Mucosa of stomach (tissue), 1 donor: ENCODE measurements at regions not wholly inside any gene's neighbourhood (a gene's known extent, or its start where the extent isn't known, plus 50 kb on each side); places are given as distances from the start of the nearest gene placed in this dataset.
"Not testable (repeated sequence)": the region's sequence is repeated elsewhere in the genome, so short reads cannot be mapped to it uniquely, and the experiment has no call there.

Experiments
- H3K27me3 ChIP-seq: one replicate; pipeline ENCODE4 v1.7.0; 2013; ENCODE audit warnings: mild to moderate bottlenecking, low read length; ENCODE audit not compliant: control insufficient read depth, insufficient read depth
- H3K36me3 ChIP-seq: one replicate; pipeline ENCODE4 v1.7.0; 2013; ENCODE audit warnings: low read length; ENCODE audit not compliant: control insufficient read depth, insufficient read depth
- H3K4me1 ChIP-seq: one replicate; pipeline ENCODE4 v1.7.0; 2013; ENCODE audit warnings: mild to moderate bottlenecking, low read length; ENCODE audit not compliant: control insufficient read depth, insufficient read depth
- H3K4me3 ChIP-seq: one replicate; pipeline ENCODE4 v1.7.0; 2013; ENCODE audit warnings: low read length
- H3K9ac ChIP-seq: one replicate; pipeline ENCODE4 v1.7.0; 2013; ENCODE audit warnings: mild to moderate bottlenecking, low read length, moderate library complexity
- H3K9me3 ChIP-seq: one replicate; pipeline ENCODE4 v1.7.0; 2013; ENCODE audit warnings: mild to moderate bottlenecking, low read length, moderate library complexity; ENCODE audit not compliant: control insufficient read depth
- donor health status: Pancreatic carcinoma.

DNA sequence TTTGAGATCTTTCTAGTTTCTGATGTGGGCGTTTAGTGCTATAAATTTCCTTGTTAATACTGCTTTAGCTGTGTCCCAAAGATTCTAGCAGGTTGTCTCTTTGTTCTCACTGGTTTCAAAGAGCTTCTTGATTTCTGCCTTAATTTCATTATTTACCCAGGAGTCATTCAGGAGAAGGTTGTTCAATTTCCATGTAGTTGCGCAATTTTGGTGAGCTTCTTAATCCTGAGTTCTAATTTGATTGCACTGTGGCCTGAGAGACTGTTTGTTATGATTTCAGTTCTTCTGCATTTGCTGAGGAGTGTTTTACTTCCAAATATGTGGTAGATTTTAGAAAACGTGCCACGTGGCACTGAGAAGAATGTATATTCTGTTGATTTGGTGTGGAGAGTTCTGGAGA is 254.6 kb downstream of the ADGRL2 start:
- H3K4me1 ChIP-seq, H3K4me3 ChIP-seq, H3K36me3 ChIP-seq, H3K27me3 ChIP-seq, H3K9ac ChIP-seq, H3K9me3 ChIP-seq: not testable (repeated sequence)

DNA sequence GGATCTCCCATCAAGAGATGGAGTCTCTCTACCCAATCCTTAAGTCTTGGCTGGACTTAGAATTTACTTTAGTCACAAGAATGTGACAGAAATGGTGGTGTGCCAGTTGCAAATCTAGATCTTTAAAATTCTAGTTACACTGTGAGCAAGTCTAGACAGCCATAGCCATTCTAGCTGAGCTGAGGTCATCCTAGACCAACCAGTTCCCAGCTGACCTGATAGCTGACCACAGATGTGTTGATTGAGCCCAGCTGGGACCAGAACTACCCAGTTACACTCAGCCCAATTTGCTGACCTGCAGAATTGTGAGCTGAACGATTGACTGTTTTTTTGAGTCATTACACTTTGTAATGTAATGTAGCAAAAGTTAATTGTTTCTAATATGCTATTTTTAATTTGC is 251.8 kb downstream of the ADGRL2 start:
- Histone ChIP-seq H3K36me3 (no peaks in the 10 kb centered on the region), H3K9ac (no peak overlapping the region), H3K9me3 (no peaks in the 10 kb centered on the region), H3K4me3 (no peak overlapping the region), H3K4me1 (no peaks in the 10 kb centered on the region), H3K27me3 (no peaks in the 10 kb centered on the region)

DNA sequence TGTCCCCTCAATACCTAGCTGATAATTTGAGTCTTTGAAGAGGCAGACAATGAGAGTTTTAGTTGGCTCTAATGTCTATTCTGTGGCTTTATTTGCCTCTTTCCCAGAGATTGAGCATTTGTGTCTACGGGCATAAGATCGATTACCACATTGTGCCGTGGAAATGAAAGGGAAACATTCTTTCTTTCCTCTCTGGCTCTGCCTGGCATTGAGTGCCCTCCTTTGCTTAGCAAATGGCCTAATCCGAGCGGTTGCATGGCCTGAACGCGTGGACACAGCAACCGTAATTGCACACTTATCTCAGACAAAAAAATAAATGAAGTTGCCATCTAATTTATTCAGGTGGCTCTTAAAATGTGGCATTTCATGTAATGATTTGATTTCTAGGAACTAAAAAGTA is 247.9 kb downstream of the ADGRL2 start:
- Histone ChIP-seq H3K9me3 (no peaks in the 10 kb centered on the region), H3K27me3 (no peaks in the 10 kb centered on the region), H3K4me1 (no peaks in the 10 kb centered on the region), H3K36me3 (no peaks in the 10 kb centered on the region), H3K9ac (no peak overlapping the region), H3K4me3 (no peak overlapping the region)

DNA sequence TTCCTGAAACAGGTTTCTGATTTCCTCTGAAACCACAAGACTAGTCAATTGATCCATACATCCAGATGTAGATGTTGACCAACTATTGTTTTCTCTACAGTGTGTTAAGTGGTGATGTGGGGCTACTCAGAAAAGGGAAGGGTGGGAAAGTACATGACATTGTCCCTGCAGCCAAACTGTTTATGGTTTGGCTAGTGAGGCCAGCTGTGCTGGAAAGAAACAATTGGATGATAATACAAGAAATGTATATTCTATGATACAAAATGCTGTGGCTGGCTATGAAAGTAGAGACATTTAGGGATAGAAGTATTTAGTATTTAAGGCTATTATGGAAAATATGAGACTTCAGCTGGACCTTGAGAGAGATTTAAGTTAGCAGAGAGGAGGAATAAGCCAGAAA is 244.5 kb downstream of the ADGRL2 start:
- Histone ChIP-seq H3K9ac (no peak overlapping the region), H3K4me1 (no peaks in the 10 kb centered on the region), H3K36me3 (no peaks in the 10 kb centered on the region), H3K4me3 (no peak overlapping the region), H3K9me3 (no peaks in the 10 kb centered on the region), H3K27me3 (no peaks in the 10 kb centered on the region)

DNA sequence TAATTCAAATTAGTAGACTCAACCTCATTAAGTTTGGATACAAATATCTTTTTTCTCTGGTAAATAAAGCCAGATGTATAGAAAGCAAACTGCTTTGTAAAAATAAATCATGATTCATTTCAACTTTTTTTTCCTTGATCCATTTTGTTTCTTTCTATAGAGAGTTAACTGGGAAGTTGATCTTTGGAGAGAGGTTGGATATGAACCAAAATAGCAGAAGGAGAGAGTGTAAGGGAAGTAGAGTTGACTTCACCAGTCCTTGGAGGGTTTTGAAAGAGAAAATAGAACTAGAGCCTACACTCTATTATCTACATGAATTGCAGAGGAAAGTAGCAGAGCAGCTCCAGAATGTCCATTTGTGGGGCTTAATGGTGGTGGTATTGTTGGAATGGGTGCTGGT is 243.8 kb downstream of the ADGRL2 start:
- Histone ChIP-seq H3K4me3 (no peak overlapping the region), H3K36me3 (no peaks in the 10 kb centered on the region), H3K4me1 (no peaks in the 10 kb centered on the region), H3K9me3 (no peaks in the 10 kb centered on the region), H3K27me3 (no peaks in the 10 kb centered on the region), H3K9ac (no peak overlapping the region)

DNA sequence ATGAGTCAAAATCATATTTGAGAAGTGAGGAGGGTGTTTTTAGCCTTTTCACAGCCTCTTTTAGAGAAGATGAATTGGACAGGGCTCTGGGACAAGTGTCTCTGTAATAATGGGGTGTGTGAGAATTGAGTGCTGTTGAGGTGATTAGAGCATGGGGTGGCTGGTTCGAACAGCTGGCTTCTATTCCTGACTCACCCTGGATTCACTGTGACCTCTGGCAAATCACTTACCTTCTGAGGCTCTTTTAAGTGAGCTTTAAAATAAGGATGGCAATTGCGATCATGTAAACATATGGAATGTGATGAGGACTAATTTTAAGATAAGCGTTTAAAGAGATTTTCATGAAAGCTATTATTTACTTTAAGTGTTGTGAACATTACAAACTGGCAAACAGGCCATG is 243.4 kb downstream of the ADGRL2 start:
- Histone ChIP-seq H3K4me3 (no peak overlapping the region), H3K9me3 (no peaks in the 10 kb centered on the region), H3K36me3 (no peaks in the 10 kb centered on the region), H3K27me3 (no peaks in the 10 kb centered on the region), H3K9ac (no peak overlapping the region), H3K4me1 (no peaks in the 10 kb centered on the region)

DNA sequence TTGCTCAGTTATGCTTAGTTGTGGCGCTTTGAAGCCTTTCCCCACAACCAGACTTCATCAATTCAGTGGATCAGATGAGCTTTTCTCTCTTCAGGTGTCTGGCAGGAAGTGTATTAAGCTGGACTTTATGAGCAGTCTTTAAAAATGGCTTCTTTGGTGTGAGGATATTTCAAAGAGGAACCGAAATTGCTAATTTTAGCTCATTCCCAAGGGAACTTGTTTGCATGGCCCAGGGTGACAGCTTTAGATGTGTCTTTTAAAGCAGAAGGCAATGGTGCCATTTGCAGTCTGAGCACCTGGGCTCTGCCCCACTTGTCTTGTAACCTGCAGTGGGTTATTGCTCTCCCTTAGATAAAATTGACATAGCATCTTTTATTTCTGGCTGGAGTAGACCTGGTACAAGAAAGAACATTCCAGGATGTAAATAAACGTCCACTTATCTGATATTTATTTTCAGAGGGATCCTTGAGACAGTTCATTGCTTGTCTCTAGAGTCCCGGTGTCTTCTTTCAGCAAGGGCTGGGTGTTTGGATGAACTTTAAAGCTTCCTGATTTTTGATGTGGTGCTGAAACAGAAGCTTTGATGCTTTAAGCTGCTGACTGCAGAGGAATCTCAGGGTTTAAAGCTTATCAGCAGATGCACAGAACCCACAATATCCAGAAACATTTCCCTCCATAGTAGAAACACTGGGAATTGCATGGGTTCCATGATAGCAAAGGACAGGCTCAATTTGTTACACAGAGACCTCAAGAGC is 241.7 kb downstream of the ADGRL2 start:
- H3K4me3 ChIP-seq: no peak overlapping the region

More for the DNA sequence above, 241.7 kb downstream of the ADGRL2 start:
- H3K9ac ChIP-seq: no peak overlapping the region
- H3K9me3 ChIP-seq: no peaks in the 10 kb centered on the region
- H3K27me3 ChIP-seq: no peaks in the 10 kb centered on the region
- H3K36me3 ChIP-seq: no peaks in the 10 kb centered on the region
- H3K4me1 ChIP-seq: no peaks in the 10 kb centered on the region
